Progenitor cell of endocrine pancreas (in vitro differentiated cells): ENCODE measurements at regions not wholly inside any gene's neighbourhood (a gene's known extent, or its start where the extent isn't known, plus 50 kb on each side); places are given as distances from the start of the nearest gene placed in this dataset.
"Not testable (repeated sequence)": the region's sequence is repeated elsewhere in the genome, so short reads cannot be mapped to it uniquely, and the experiment has no call there.

Experiments
- DNase-seq: peaks from one replicate; pipeline ENCODE4 v3.0.0; 2021; ENCODE audit warnings: low spot score; ENCODE audit not compliant: unreplicated experiment
- H3K27ac Mint-ChIP-seq: 2 replicates; pipeline ENCODE4 v1.8.0; 2021; ENCODE audit warnings: mild to moderate bottlenecking, moderate library complexity, mixed read lengths
- H3K27me3 Mint-ChIP-seq: 2 replicates; pipeline ENCODE4 v1.8.0; 2021; ENCODE audit warnings: mixed read lengths
- H3K36me3 Mint-ChIP-seq: 2 replicates; pipeline ENCODE4 v1.8.0; 2022; ENCODE audit warnings: mixed read lengths; ENCODE audit not compliant: insufficient read depth
- H3K4me1 Mint-ChIP-seq: 2 replicates; pipeline ENCODE4 v1.8.0; 2021; ENCODE audit warnings: low read depth, mixed read lengths
- H3K4me3 Mint-ChIP-seq: 2 replicates; pipeline ENCODE4 v1.8.0; 2021; ENCODE audit warnings: low read depth, mild to moderate bottlenecking, moderate library complexity, mixed read lengths
- H3K9me3 Mint-ChIP-seq: 2 replicates; pipeline ENCODE4 v1.8.0; 2021; ENCODE audit warnings: low read depth, mixed read lengths
- CTCF ChIP-seq: fragments of 200-600 bp; sonication (generic); IDR thresholded peaks from one replicate; pipeline ENCODE4 v1.5.0; 2021; ENCODE audit warnings: antibody characterized with exemption, mild to moderate bottlenecking; ENCODE audit not compliant: unreplicated experiment

DNA sequence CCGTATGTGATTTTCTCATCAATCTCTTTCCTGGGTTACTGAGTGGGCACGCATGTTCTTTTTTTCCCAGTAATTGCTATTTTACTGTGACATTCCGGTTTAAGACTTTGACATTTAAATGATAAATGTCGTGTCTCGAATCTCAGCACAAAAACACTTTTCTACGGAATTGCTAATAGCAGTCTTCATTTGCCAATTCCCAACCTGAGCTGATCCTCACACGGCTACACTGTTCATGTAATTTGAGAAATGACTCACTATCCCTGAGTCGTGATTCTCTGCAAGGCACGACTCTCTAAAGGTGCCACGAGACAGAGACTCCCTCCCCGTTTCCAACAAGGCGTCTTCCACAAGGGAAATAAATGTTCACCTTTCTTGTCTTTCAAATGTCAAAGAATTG, 88.7 kb upstream of the USP29 start:
- Mint-ChIP-seq H3K27ac (no peak overlapping the region), H3K4me1 (no peaks in the 10 kb centered on the region), H3K27me3 (no peaks in the 10 kb centered on the region), H3K4me3 (no peak overlapping the region), H3K9me3 (peaks cover 45% of the 10 kb centered on the region), H3K36me3 (peaks cover 4% of the 10 kb centered on the region)
- no peak for TF ChIP-seq CTCF
- no peak for DNase-seq

DNA sequence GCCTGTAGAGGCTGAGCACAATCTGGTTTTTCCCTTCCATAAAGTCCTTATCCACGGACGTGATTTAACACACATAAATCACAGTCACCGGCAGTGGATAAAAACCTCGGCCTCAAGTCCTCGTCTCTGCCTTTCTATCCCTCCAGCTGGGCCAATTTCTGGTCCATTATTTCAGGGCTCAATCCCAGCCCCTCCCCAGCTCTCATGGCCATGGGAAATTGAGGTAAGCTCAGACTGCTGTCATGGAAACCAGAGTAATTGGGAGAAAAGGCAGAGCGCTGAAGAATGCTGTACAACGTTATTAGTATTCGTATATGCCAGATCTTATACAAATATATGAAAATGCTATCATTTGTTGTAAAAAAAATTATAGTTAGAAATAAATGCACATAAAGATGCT, 86.2 kb upstream of the USP29 start:
- H3K27me3 Mint-ChIP-seq = no peaks in the 10 kb centered on the region
- TF ChIP-seq CTCF = no peak
- no peak overlapping the region for H3K4me3 Mint-ChIP-seq

GRCh38 chr19:57034544-57034943, 85.2 kb upstream of the USP29 start:
- no peak for DNase-seq
- H3K27ac Mint-ChIP-seq = no peak overlapping the region
- no peaks in the 10 kb centered on the region for H3K27me3 Mint-ChIP-seq
- H3K4me1 Mint-ChIP-seq = no peaks in the 10 kb centered on the region
- no peak overlapping the region for H3K4me3 Mint-ChIP-seq
- no peak for TF ChIP-seq CTCF
- H3K9me3 Mint-ChIP-seq = peaks cover 54% of the 10 kb centered on the region
- peaks cover 8% of the 10 kb centered on the region for H3K36me3 Mint-ChIP-seq

More for the DNA sequence above, 86.2 kb upstream of the USP29 start:
- Mint-ChIP-seq H3K9me3 (peaks cover 51% of the 10 kb centered on the region), H3K36me3 (peaks cover 8% of the 10 kb centered on the region), H3K4me1 (no peaks in the 10 kb centered on the region), H3K27ac (no peak overlapping the region)
- DNase-seq = no peak

DNA sequence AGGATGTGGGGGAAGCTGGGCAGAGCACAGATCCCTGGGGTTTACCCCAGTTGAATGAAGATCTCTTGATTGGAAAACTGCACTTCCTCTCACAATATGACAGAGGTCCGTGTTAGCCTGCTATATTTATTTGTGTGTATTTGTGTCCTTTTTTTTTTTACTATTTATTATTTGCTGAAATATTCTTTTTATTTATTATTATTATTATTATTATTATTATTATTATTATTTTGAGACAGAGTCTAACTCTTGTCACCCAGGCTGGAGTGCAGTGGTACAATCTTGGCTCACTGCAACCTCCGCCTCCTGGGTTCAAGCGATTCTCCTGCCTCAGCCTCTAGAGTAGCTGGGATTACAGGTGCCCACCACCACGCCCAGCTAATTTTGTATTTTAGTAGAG, 84.0 kb upstream of the USP29 start:
- H3K36me3 Mint-ChIP-seq, H3K27ac Mint-ChIP-seq, H3K4me1 Mint-ChIP-seq, H3K27me3 Mint-ChIP-seq, DNase-seq, H3K4me3 Mint-ChIP-seq: not testable (repeated sequence)
- peaks cover 61% of the 10 kb centered on the region for H3K9me3 Mint-ChIP-seq

DNA sequence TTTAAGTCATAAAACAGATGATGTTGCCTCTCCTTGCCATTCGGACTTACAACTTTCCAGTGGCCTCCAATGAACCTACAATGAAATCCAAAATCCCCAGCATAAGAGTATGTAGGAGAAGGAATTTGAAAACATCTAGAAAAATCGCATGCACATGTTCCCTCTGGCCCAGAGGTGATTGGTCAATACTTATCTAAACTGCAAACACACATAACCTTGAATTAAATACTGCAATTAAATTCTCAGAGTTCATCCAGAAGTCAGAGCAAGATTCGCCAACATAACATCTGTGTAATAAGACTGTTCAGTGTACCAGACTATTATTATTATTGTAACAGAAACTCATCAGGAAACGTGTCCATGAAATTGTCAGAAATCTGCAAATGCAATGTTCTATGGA, 82.2 kb upstream of the USP29 start:
- Mint-ChIP-seq H3K36me3 (peaks cover 12% of the 10 kb centered on the region), H3K9me3 (peaks cover 69% of the 10 kb centered on the region), H3K27ac (no peak overlapping the region), H3K4me3 (no peak overlapping the region), H3K4me1 (no peaks in the 10 kb centered on the region), H3K27me3 (no peaks in the 10 kb centered on the region)
- no peak for TF ChIP-seq CTCF
- DNase-seq = no peak

DNA sequence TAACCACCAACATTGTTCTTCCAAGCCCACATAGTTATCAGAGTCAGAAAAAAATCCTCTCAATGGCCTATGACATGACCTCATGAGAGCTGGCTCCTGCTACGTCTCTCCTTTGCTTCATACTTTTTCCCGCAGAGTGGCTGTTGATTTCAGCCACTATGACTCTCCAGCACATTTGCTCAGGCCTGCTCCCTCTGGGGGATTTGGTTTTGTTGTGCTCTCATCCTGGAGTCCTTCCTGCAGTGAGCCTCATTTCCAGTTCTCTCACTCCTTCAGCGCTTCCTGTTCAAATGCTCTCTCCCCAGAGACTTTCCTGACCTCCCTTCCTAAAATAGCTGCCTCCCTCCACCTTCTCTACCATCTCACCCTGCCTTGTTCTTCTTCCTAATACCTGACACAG, 72.0 kb upstream of the USP29 start:
- no peak for DNase-seq
- Mint-ChIP-seq H3K4me3 (no peak overlapping the region), H3K36me3 (no peaks in the 10 kb centered on the region), H3K27ac (no peak overlapping the region), H3K4me1 (no peaks in the 10 kb centered on the region), H3K27me3 (no peaks in the 10 kb centered on the region), H3K9me3 (peaks cover 46% of the 10 kb centered on the region)
- TF ChIP-seq CTCF = no peak
